ENCODE measurements at regions not wholly inside any gene's neighbourhood (a gene's known extent, or its start where the extent isn't known, plus 50 kb on each side); places are given as distances from the start of the nearest gene placed in this dataset.

DNA sequence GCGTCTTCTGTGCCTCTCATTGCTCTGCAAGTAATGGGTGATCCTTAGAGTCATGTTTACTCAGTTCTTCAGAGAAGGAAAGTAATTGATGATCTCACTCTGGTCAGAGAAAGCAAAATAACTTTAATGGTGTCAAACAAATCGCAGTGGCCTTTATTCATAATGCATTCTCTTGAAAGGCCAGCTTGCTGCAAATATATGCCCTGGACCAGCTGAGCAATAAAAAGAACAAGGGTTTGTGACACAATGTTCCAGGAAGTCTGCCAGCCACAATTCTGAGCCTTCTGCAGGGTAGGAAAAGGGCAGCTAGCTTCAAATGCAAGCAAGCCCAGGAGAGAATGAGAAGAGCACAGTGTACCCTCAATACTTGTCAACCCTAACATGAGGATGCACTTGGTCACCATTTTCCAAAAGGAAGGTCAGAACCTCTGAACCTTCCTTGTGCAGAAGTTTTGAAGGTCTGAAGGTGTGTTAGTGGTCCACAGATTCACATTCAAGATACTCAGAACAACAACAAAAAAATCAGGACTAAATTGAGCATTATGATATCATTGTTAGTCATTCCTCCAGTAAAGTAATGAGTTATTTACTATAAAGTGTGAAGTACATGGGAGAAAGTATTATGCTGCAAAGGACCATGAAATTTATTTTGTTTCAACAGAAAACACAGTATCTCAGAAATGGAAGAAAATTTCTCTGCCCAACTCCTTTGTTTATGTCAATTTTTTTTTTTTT, 355.6 kb downstream of the PAX3 start:
- Histone ChIP-seq H3K9ac (ENCODE audit: insufficient read depth, low read length) (no peak overlapping the region), H3K79me2 (ENCODE audit: control insufficient read depth, insufficient read depth, low read length) (no peaks in the 10 kb centered on the region), H3K9me3 (ENCODE audit: control insufficient read depth, insufficient read depth, low read depth, low read length) (no peaks in the 10 kb centered on the region), H2AFZ (ENCODE audit: low read length) (no peak overlapping the region), H3K4me1 (ENCODE audit: control insufficient read depth, extremely low read depth, insufficient read depth, low read length) (no peaks in the 10 kb centered on the region), H4K20me1 (ENCODE audit: control insufficient read depth, extremely low read depth, insufficient read depth, low read length) (no peaks in the 10 kb centered on the region), H3K36me3 (ENCODE audit: control insufficient read depth, insufficient read depth, low read length) (no peaks in the 10 kb centered on the region), H3K4me2 (ENCODE audit: extremely low read depth, insufficient read depth, low read length) (no peak overlapping the region), H3K27ac (ENCODE audit: insufficient read depth, low read length) (no peak overlapping the region), H3K4me3 (replicated peaks in 1 of 4; ENCODE audit: control extremely low read depth in 1 of 4, insufficient read depth in 1 of 4, low read depth in 3 of 4, low read length in 4 of 4) (no peak overlapping the region), H3K27me3 (ENCODE audit: control insufficient read depth, insufficient read depth, low read length) (no peaks in the 10 kb centered on the region)
- no peak for TF ChIP-seq EZH2 (IDR thresholded peaks at IDR 0.05; ENCODE audit: low read length, missing control alignments)
- TF ChIP-seq, protein P1, sequence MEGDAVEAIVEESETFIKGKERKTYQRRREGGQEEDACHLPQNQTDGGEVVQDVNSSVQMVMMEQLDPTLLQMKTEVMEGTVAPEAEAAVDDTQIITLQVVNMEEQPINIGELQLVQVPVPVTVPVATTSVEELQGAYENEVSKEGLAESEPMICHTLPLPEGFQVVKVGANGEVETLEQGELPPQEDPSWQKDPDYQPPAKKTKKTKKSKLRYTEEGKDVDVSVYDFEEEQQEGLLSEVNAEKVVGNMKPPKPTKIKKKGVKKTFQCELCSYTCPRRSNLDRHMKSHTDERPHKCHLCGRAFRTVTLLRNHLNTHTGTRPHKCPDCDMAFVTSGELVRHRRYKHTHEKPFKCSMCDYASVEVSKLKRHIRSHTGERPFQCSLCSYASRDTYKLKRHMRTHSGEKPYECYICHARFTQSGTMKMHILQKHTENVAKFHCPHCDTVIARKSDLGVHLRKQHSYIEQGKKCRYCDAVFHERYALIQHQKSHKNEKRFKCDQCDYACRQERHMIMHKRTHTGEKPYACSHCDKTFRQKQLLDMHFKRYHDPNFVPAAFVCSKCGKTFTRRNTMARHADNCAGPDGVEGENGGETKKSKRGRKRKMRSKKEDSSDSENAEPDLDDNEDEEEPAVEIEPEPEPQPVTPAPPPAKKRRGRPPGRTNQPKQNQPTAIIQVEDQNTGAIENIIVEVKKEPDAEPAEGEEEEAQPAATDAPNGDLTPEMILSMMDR (conservative IDR thresholded peaks at IDR 0.05 in 1 of 2, IDR thresholded peaks at IDR 0.05 in 1 of 2; ENCODE audit: low read depth in 1 of 2, low read length in 2 of 2): no peak
- DNase-seq (ENCODE audit: low read depth in 2 of 2): peak; percentile 39 to 83

DNA sequence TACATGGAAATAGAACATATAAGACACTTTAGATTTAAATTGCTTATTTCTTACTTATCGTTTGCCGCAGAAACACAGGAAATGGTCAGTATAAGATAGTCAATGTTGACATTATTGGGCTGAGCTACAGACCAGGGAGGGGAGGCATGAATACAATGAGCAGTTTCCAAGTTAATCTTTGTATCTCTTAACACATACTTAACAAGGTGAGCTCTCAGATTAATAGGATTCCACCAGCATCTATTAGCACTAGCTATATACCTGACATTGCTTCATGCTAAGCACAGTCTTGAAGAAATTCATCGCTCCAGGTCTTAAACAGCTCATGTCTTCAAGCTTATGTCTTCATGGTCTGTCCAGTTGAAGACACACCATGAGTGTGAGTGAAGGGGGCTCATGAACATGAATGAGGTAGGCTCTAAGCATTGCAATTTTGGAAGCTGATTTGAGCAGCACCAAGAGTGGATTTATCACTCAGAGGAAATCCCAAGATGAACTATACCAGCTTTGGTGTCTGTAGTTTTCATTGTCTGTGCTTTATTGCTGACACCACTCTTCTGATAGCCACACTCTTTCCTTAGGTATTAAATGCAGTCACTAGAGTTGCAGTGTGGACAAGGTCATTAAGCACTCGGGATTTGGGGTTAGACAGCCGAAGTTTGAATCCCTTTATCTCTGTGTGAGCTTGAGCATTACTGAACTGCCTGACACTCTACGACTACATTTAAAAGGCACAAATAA, 359.3 kb upstream of the EPHA4 start:
- Histone ChIP-seq H3K4me3 (replicated peaks in 1 of 4; ENCODE audit: control extremely low read depth in 1 of 4, insufficient read depth in 1 of 4, low read depth in 3 of 4, low read length in 4 of 4) (no peak overlapping the region), H3K4me2 (ENCODE audit: extremely low read depth, insufficient read depth, low read length) (no peak overlapping the region), H3K27ac (ENCODE audit: insufficient read depth, low read length) (no peak overlapping the region), H3K9ac (ENCODE audit: insufficient read depth, low read length) (no peak overlapping the region), H2AFZ (ENCODE audit: low read length) (no peak overlapping the region), H3K36me3 (ENCODE audit: control insufficient read depth, insufficient read depth, low read length) (no peaks in the 10 kb centered on the region), H3K79me2 (ENCODE audit: control insufficient read depth, insufficient read depth, low read length) (no peaks in the 10 kb centered on the region), H3K4me1 (ENCODE audit: control insufficient read depth, extremely low read depth, insufficient read depth, low read length) (no peaks in the 10 kb centered on the region), H4K20me1 (ENCODE audit: control insufficient read depth, extremely low read depth, insufficient read depth, low read length) (no peaks in the 10 kb centered on the region), H3K27me3 (ENCODE audit: control insufficient read depth, insufficient read depth, low read length) (no peaks in the 10 kb centered on the region), H3K9me3 (ENCODE audit: control insufficient read depth, insufficient read depth, low read depth, low read length) (no peaks in the 10 kb centered on the region)
- no peak for DNase-seq (ENCODE audit: low read depth in 2 of 2)
- no peak for TF ChIP-seq EZH2 (IDR thresholded peaks at IDR 0.05; ENCODE audit: low read length, missing control alignments)
- TF ChIP-seq, protein P1 (conservative IDR thresholded peaks at IDR 0.05 in 1 of 2, IDR thresholded peaks at IDR 0.05 in 1 of 2; ENCODE audit: low read depth in 1 of 2, low read length in 2 of 2): no peak

DNA sequence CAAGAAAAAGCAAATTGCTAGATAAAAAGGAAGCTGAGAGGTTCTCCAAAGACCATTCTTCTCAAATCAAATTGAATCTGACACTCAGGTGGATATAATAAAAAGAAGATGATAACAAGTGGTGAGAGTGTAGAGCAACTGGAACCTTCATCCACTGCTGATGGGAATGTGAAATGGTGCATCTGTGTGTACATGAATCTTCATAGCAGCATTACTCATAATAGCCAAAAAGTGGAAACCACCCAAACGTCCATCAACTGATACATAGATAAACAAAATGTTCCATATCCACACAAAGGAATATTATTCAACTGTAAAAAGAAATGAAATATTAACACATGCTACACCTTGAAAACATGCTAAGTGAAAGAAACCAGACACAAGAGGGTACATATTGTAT, 357.2 kb upstream of the EPHA4 start:
- H3K79me2 ChIP-seq (ENCODE audit: control insufficient read depth, insufficient read depth, low read length): no peaks in the 10 kb centered on the region
- H4K20me1 ChIP-seq (ENCODE audit: control insufficient read depth, extremely low read depth, insufficient read depth, low read length): no peaks in the 10 kb centered on the region
- no peak for DNase-seq (ENCODE audit: low read depth in 2 of 2)
- no peaks in the 10 kb centered on the region for H3K9me3 ChIP-seq (ENCODE audit: control insufficient read depth, insufficient read depth, low read depth, low read length)
- no peak overlapping the region for H2AFZ ChIP-seq (ENCODE audit: low read length)
- no peak overlapping the region for H3K4me2 ChIP-seq (ENCODE audit: extremely low read depth, insufficient read depth, low read length)
- H3K4me1 ChIP-seq (ENCODE audit: control insufficient read depth, extremely low read depth, insufficient read depth, low read length): no peaks in the 10 kb centered on the region
- TF ChIP-seq EZH2 (IDR thresholded peaks at IDR 0.05; ENCODE audit: low read length, missing control alignments): no peak
- TF ChIP-seq, protein P1 (conservative IDR thresholded peaks at IDR 0.05 in 1 of 2, IDR thresholded peaks at IDR 0.05 in 1 of 2; ENCODE audit: low read depth in 1 of 2, low read length in 2 of 2): no peak
- no peak overlapping the region for H3K27ac ChIP-seq (ENCODE audit: insufficient read depth, low read length)
- no peaks in the 10 kb centered on the region for H3K27me3 ChIP-seq (ENCODE audit: control insufficient read depth, insufficient read depth, low read length)
- H3K36me3 ChIP-seq (ENCODE audit: control insufficient read depth, insufficient read depth, low read length): no peaks in the 10 kb centered on the region
- H3K9ac ChIP-seq (ENCODE audit: insufficient read depth, low read length): no peak overlapping the region
- no peak overlapping the region for H3K4me3 ChIP-seq (replicated peaks in 1 of 4; ENCODE audit: control extremely low read depth in 1 of 4, insufficient read depth in 1 of 4, low read depth in 3 of 4, low read length in 4 of 4)
